Spinal cord (tissue), 9 donors: ENCODE measurements at regions not wholly inside any gene's neighbourhood (a gene's known extent, or its start where the extent isn't known, plus 50 kb on each side); places are given as distances from the start of the nearest gene placed in this dataset.
"Not testable (repeated sequence)": the region's sequence is repeated elsewhere in the genome, so short reads cannot be mapped to it uniquely, and the experiment has no call there.

ENCODE experiments used
- DNase-seq, 6 donors: peaks; one replicate each; pipeline versions ENCODE4 v3.0.0 to v3.0.0-alpha.2; 2013 to 2015; ENCODE audit warnings: low spot score in 6 of 6, low read depth in 4 of 6
- H3K27ac ChIP-seq: one replicate; pipeline ENCODE4 v1.5.1; 2013; ENCODE audit warnings: low read depth, low read length, control low read depth
- H3K27me3 ChIP-seq: one replicate; pipeline ENCODE4 v1.6.1; 2013; ENCODE audit warnings: low read length; ENCODE audit not compliant: control insufficient read depth, insufficient read depth
- H3K36me3 ChIP-seq: one replicate; pipeline ENCODE4 v1.6.1; 2013; ENCODE audit warnings: low read length; ENCODE audit not compliant: control insufficient read depth, insufficient read depth
- H3K4me1 ChIP-seq: one replicate; pipeline ENCODE4 v1.6.1; 2013; ENCODE audit warnings: low read length; ENCODE audit not compliant: control insufficient read depth, insufficient read depth
- H3K4me3 ChIP-seq: one replicate; pipeline ENCODE4 v1.5.1; 2013; ENCODE audit warnings: low read depth, low read length, control low read depth
- H3K9me3 ChIP-seq: one replicate; pipeline ENCODE4 v1.6.1; 2013; ENCODE audit warnings: low read length; ENCODE audit not compliant: control insufficient read depth, insufficient read depth
- WGBS: methylation state at CpG from one replicate; pipeline ENCODE4 v1.1.5; 2013; ENCODE audit warnings: missing lambda C conversion rate; ENCODE audit not compliant: insufficient coverage; 5-methylcytosine and 5-hydroxymethylcytosine counted together
- donor health status: healthy.

DNA sequence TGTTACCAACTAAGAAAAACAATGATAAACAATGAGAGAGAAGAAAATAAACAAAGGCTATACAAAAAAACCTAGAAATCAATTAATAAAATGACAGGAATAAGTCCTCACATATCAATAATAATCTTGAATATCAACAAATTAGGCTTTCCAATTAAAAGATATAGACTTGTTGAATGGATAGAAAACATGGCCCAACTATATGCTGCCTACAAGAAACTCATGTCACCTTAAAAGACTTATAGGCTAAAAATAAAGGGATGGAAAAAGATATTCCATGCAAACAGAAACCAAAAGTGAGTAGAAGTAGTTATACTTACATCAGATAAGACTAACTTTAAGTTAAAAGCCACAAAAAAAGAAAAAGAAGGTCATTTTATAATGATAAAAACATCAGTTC, 183.9 kb downstream of the MYRFL start:
- DNase-seq: no peak
- Histone ChIP-seq H3K4me1 (no peaks in the 10 kb centered on the region), H3K27me3 (no peaks in the 10 kb centered on the region), H3K9me3 (peaks cover 6% of the 10 kb centered on the region), H3K27ac (no peak overlapping the region), H3K4me3 (no peak overlapping the region), H3K36me3 (no peaks in the 10 kb centered on the region)

DNA sequence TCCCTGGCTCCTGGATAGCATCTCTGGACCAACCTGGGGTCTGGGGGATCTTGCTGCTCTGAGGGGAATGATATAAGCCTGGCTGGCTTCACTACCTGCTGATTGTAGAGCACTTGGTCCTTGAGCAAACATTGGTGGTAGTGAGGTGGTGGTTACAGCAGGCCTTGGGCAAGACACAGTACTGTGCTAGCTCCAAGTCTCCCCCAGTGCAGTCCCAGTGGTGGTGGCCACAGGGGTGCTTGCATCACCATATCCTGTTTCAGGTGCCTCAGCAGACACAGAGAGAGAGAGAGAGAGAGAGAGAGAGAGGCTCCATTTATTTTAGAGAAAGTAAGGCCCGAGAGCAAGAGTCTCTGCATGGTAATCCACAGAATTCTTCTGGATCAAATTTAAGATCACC, 186.3 kb downstream of the MYRFL start:
- no peak overlapping the region for H3K4me3 ChIP-seq
- no peak overlapping the region for H3K27ac ChIP-seq
- no peak for DNase-seq
- no peaks in the 10 kb centered on the region for H3K36me3 ChIP-seq
- H3K27me3 ChIP-seq: no peaks in the 10 kb centered on the region
- peaks cover 6% of the 10 kb centered on the region for H3K9me3 ChIP-seq
- H3K4me1 ChIP-seq: no peaks in the 10 kb centered on the region
- WGBS: 100% methylated on average over 1 of the region's 1 CpG

DNA sequence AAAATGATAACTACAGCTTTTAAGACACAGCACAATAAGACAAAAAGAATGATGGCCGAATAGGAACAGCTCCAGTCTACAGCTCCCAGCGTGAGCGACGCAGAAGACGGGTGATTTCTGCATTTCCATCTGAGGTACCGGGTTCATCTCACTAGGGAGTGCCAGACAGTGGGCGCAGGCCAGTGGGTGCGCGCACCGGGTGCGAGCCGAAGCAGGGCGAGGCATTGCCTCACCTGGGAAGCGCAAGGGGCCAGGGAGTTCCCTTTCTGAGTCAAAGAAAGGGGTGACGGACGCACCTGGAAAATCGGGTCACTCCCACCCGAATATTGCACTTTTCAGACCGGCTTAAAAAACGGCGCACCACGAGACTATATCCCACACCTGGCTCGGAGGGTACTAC, 188.0 kb downstream of the MYRFL start:
- H3K9me3 ChIP-seq, H3K4me1 ChIP-seq, H3K36me3 ChIP-seq, DNase-seq, H3K27me3 ChIP-seq, H3K27ac ChIP-seq, H3K4me3 ChIP-seq: not testable (repeated sequence)
- 80% methylated on average over 3 of the region's 23 CpGs for WGBS

DNA sequence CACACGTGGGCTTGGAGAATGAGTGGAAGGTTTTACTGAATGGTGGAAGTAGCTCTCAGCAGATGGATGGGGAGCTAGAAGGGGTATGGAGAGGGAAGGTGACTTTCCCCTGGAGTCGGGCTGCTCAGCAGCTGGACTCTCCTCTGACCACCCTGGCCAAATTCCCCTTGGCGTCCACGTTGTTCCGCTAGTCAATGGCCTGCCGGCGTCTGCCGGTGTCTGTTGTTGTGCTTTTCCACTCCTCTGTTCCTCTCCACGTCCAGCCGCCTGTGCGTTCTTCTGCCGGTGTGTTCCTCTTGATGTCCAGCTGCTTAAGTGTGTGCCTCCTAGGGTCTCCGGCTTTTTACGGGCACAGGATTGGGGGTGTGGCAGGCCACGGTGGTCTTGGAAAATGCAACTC, 203.5 kb downstream of the MYRFL start:
- 90% methylated on average over 15 of the region's 15 CpGs for WGBS
- no peaks in the 10 kb centered on the region for H3K4me1 ChIP-seq
- no peak for DNase-seq
- no peaks in the 10 kb centered on the region for H3K27me3 ChIP-seq
- no peaks in the 10 kb centered on the region for H3K9me3 ChIP-seq
- no peak overlapping the region for H3K4me3 ChIP-seq
- H3K27ac ChIP-seq: no peak overlapping the region
- no peaks in the 10 kb centered on the region for H3K36me3 ChIP-seq

DNA sequence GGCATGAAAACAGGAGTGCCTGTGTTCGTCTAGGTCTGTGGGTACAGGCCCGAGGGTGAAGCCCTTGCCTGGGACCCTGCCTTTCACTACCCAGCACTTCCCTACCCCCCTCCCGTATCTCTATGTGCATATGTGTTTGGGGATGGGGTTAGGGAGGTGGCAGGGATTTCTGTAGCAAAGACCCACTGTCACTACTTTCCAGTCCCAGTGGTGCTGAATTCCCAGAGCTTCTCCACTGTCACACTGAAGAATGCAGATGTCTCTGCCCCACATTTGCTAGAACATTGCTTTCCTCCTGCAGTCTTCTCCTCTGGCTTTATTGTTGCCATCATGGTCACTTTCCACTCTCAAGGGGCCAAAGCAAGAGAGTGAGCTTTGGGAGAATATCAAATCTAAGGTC, 203.9 kb downstream of the MYRFL start:
- no peak overlapping the region for H3K4me3 ChIP-seq
- WGBS: no CpG with 5 or more reads among the region's 3 CpGs
- H3K4me1 ChIP-seq: no peaks in the 10 kb centered on the region
- no peak for DNase-seq
- no peaks in the 10 kb centered on the region for H3K27me3 ChIP-seq
- H3K36me3 ChIP-seq: no peaks in the 10 kb centered on the region
- H3K9me3 ChIP-seq: no peaks in the 10 kb centered on the region
- H3K27ac ChIP-seq: no peak overlapping the region

DNA sequence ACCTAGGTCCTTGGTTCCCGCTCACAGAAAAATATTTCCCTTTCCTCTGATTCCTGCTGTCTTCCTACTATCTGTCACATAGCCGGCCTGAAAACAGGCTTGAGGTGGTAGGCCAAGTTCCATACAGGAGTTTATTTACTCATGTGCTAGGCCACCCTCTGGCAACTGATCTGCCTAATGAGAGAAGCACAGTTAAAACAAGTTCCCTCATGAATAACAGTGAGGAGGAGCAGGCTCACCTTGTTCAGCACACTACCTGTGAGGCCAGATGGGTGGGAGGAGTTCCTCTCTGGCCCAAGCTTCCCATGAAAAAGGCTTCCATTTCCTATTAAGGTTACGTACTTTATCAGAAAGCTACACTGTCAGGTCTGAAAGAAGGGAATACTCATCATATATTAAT, 206.0 kb downstream of the MYRFL start:
- no peak overlapping the region for H3K4me3 ChIP-seq
- no peaks in the 10 kb centered on the region for H3K27me3 ChIP-seq
- 86% methylated on average over 1 of the region's 3 CpGs for WGBS
- no peak for DNase-seq
- H3K27ac ChIP-seq: no peak overlapping the region
- no peaks in the 10 kb centered on the region for H3K4me1 ChIP-seq
- no peaks in the 10 kb centered on the region for H3K36me3 ChIP-seq
- H3K9me3 ChIP-seq: no peaks in the 10 kb centered on the region

DNA sequence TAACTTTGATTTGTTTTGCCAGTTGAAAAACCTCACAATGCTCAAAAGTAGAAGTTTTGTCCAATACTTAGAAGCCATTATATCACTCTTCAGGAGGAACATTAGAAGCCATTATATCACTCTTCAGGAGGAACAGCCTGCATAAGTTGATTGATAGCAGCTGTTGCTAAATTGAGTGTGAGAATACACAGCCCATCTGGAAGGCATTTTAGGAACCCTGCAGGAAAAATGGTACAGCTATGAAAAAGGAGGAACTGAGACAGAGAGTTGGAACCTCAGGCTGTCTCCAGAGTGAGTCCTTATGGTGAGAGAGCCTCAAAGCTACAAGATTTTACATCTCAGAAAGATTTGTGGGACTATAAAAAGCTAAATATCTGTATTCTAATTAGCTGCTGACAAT, 207.0 kb downstream of the MYRFL start:
- H3K27ac ChIP-seq: no peak overlapping the region
- no peaks in the 10 kb centered on the region for H3K27me3 ChIP-seq
- no peaks in the 10 kb centered on the region for H3K36me3 ChIP-seq
- no peaks in the 10 kb centered on the region for H3K4me1 ChIP-seq
- DNase-seq: peak in 1 of 6 donors; percentile 14
- no peak overlapping the region for H3K4me3 ChIP-seq
- no peaks in the 10 kb centered on the region for H3K9me3 ChIP-seq

DNA sequence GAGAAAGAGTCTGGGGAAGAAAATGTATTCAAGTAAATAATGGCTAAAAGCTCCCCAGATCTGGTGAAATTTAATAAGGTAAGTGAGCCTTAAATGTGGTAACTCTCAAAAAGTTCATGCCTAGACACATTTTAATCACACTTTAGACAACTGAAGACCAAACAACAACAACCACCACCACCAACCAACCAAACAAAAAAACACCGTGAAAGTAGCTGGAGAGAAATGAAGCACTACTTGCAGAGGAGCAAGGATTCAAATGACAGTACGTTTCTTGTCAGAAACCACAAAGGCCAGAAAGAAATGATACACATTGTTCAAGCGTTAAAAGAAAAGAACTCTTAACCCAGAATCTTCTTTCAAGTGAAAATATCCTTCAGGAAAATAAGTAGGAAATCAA, 208.3 kb downstream of the MYRFL start:
- Histone ChIP-seq H3K36me3 (no peaks in the 10 kb centered on the region), H3K4me1 (no peaks in the 10 kb centered on the region)
- 77% methylated on average over 2 of the region's 3 CpGs for WGBS

DNA sequence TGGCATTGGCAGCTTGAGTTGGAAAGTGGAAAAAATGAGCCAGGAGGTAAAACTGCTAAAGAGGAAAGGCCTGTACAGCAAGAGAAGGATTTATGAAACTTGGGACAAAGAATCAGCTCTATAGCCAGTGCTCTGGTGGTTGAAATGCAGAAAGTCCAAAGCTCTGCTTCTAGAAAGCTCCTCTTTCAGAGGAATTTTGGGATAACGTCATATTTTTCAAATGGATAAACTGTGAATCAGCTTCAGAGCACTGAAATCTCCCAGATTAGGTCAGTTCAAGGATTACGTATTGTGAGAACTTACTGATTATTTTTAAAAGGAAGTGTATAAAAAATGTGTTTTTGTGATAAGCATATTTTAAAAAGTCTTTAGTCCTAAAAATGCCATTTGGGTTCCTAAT, 203.1 kb upstream of the CNOT2 start:
- Histone ChIP-seq H3K36me3 (no peaks in the 10 kb centered on the region), H3K27ac (no peak overlapping the region), H3K4me3 (no peak overlapping the region), H3K27me3 (no peaks in the 10 kb centered on the region), H3K4me1 (no peaks in the 10 kb centered on the region), H3K9me3 (no peaks in the 10 kb centered on the region)
- DNase-seq: no peak
- 40% methylated on average over 1 of the region's 2 CpGs for WGBS

More for the DNA sequence above, 208.3 kb downstream of the MYRFL start:
- Histone ChIP-seq H3K9me3 (no peaks in the 10 kb centered on the region), H3K27me3 (no peaks in the 10 kb centered on the region), H3K4me3 (no peak overlapping the region), H3K27ac (no peak overlapping the region)
- no peak for DNase-seq

DNA sequence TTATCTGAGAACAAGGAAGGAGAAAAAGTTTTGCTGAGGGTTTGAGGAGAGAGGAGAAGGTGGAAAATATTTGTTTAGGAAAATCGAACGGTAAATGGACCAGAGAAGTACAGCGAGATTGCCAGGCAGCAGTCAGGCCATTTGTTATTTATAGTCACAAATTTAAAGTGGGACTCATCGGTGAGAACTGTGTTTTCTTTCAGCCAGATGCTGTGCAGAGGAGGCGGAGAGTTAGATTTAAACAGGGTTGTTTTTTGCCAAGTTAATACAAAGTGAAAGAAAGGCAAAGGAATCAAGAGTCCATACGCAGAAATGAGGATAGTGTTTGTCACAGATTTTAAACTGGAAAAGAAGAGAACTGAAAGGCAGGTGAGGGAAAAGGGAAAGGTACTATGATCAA, 200.6 kb upstream of the CNOT2 start:
- no peak for DNase-seq
- no peak overlapping the region for H3K27ac ChIP-seq
- 50% methylated on average over 6 of the region's 6 CpGs for WGBS

More for the DNA sequence above, 200.6 kb upstream of the CNOT2 start:
- Histone ChIP-seq H3K27me3 (no peaks in the 10 kb centered on the region), H3K4me1 (no peaks in the 10 kb centered on the region), H3K9me3 (no peaks in the 10 kb centered on the region), H3K4me3 (no peak overlapping the region), H3K36me3 (no peaks in the 10 kb centered on the region)
